ENCODE measurements at regions not wholly inside any gene's neighbourhood (a gene's known extent, or its start where the extent isn't known, plus 50 kb on each side); places are given as distances from the start of the nearest gene placed in this dataset.

DNA sequence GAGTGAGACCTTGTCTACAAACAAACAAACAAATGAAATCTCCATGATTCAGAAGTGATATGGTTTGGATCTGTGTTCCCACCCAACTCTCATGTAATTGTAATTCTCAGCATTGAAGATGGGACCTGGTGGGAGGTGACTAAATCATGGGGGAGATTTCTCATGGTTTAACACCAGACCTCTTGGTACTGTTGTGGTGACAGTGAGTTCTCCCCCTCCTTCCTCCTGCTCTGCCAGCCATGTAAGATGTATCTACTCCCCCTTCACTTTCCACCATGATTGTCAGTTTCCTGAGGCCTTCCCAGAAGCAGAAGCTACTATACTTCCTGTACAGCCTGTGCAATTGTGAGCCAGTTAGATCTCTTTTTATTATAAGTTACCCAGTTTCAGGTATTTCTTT is 438.4 kb upstream of the THBS1 start:
- no peak for TF ChIP-seq CTCF (conservative IDR thresholded peaks at IDR 0.05)
- Mint-ChIP-seq H3K27ac (no peak overlapping the region), H3K27me3 (no peaks in the 10 kb centered on the region), H3K9me3 (peaks cover 4% of the 10 kb centered on the region), H3K4me1 (ENCODE audit: unreplicated experiment) (peaks cover 6% of the 10 kb centered on the region), H3K36me3 (no peaks in the 10 kb centered on the region), H3K4me3 (no peak overlapping the region)
- no peak for DNase-seq (ENCODE audit: extremely low spot score, unreplicated experiment)

DNA sequence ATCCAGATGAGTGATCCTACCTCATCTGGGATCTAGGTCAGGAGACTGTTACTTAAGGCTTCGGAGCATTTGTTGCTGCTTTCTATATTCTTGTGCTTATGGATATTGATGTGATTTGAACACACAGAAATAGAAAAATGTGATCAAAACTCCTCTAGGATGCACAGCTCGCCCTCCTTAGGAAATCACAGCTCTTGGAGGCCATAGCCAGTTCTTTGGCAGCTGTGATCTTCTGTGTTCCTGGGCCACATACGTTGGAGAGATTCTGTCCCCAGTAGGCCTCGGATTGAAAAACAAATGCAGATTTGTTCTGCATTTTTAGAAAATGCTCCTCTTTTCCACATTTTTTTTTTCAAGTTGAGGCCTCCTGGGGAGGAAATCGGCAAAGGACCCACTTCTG is 437.4 kb upstream of the THBS1 start:
- H3K27ac Mint-ChIP-seq: no peak overlapping the region
- H3K36me3 Mint-ChIP-seq: no peaks in the 10 kb centered on the region
- no peak overlapping the region for H3K4me3 Mint-ChIP-seq
- no peak for TF ChIP-seq CTCF (conservative IDR thresholded peaks at IDR 0.05)
- no peaks in the 10 kb centered on the region for H3K27me3 Mint-ChIP-seq
- H3K4me1 Mint-ChIP-seq (ENCODE audit: unreplicated experiment): peaks cover 6% of the 10 kb centered on the region
- peaks cover 4% of the 10 kb centered on the region for H3K9me3 Mint-ChIP-seq
- DNase-seq (ENCODE audit: extremely low spot score, unreplicated experiment): no peak

DNA sequence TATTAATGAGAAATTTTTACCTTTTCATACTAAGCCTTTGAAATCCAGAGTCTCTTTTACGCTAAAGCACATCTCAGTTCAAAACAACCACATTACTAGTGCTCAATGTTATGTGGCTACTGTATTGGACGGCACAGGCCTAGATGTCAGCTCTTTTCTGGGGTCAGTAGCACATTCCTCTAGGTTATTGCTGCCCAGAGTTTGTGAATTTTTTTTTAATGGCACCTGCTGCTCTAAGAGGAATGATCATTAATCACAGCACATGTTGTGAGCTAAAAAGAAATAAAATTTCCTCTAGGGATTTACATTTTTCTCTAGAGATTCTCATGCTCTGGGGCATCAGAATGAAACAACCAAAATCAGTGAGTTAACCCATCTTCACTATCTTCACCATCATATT is 436.8 kb upstream of the THBS1 start:
- no peaks in the 10 kb centered on the region for H3K36me3 Mint-ChIP-seq
- TF ChIP-seq CTCF (conservative IDR thresholded peaks at IDR 0.05): no peak
- H3K4me3 Mint-ChIP-seq: no peak overlapping the region
- peaks cover 6% of the 10 kb centered on the region for H3K4me1 Mint-ChIP-seq (ENCODE audit: unreplicated experiment)
- no peak overlapping the region for H3K27ac Mint-ChIP-seq
- H3K9me3 Mint-ChIP-seq: peaks cover 4% of the 10 kb centered on the region
- no peaks in the 10 kb centered on the region for H3K27me3 Mint-ChIP-seq
- DNase-seq (ENCODE audit: extremely low spot score, unreplicated experiment): no peak

DNA sequence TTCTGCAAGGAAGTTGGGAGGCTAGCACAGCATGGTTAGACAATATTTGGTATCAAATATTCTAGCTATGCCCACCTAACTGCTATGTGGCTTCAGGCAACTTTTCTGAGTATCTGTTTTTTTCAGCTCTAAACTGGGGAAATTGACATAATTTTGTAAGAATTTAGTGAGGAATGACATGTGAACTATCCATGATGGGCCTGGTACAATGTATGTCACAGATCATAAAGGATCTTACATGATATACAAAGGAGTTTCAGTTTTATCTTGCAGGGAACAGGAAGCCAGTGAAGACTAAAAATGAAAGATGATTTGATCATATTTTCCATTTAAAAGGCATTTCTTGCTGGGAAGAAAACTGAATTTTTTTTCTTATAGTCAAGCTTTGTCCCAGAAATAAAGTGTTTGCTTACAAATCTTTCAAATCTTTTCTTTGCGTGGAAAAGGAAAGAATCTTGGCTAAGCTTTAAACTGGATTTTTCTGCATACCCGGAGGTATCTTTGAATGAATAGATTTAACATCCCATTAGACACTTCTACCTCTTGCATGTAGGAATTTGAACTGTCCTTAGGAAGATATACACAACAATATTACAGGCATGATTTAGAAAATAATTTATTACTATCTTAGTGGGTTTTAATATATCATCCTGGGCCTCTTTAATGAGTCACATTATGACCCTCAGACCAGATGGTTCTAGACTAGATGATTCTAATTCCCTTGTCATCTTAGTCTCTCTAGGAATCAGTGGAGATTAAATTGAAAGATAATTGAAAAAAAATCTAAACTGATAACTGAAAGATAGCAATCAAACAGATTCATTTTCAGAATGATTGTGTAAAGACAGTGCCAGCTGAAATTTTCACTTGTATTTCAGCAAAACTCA is 436.0 kb upstream of the THBS1 start:
- Mint-ChIP-seq H3K27ac (no peak overlapping the region), H3K27me3 (no peaks in the 10 kb centered on the region), H3K4me1 (ENCODE audit: unreplicated experiment) (peaks cover 10% of the 10 kb centered on the region), H3K9me3 (peaks cover 4% of the 10 kb centered on the region), H3K36me3 (no peaks in the 10 kb centered on the region), H3K4me3 (no peak overlapping the region)
- TF ChIP-seq CTCF (conservative IDR thresholded peaks at IDR 0.05): no peak
- no peak for DNase-seq (ENCODE audit: extremely low spot score, unreplicated experiment)

- peaks cover 4% of the 10 kb centered on the region for H3K9me3 Mint-ChIP-seq
- no peaks in the 10 kb centered on the region for H3K36me3 Mint-ChIP-seq
- no peak for DNase-seq (ENCODE audit: extremely low spot score, unreplicated experiment)
- H3K27me3 Mint-ChIP-seq: no peaks in the 10 kb centered on the region
- H3K27ac Mint-ChIP-seq: no peak overlapping the region
- TF ChIP-seq CTCF (conservative IDR thresholded peaks at IDR 0.05): no peak
- peaks cover 11% of the 10 kb centered on the region for H3K4me1 Mint-ChIP-seq (ENCODE audit: unreplicated experiment)
- no peak overlapping the region for H3K4me3 Mint-ChIP-seq
Measured at GRCh38 chr15:39145854-39146625, 434.8 kb upstream of the THBS1 start.
